ENCODE measurements at regions not wholly inside any gene's neighbourhood (a gene's known extent, or its start where the extent isn't known, plus 50 kb on each side); places are given as distances from the start of the nearest gene placed in this dataset.

DNA sequence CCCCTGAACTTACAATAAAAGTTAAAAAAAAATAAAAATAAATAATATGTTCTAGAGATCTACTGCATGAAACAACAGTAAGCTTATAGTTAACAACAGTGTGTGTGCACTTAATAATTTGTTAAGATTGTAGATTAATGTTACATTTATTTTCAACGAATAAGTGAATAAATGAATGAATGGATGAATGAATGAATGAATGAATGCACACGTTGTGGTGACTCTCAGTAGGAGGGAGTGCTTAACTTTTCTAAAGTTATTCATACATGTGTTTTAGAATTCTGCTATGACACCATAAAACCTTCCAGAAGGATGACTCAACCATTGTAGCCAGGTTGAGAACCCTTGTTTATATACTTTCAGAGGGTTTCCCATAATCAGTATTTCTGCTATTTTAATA is 1269.4 kb upstream of the CDH6 start:
- H3K9me3 ChIP-seq (ENCODE audit: insufficient read depth, low read length, severe bottlenecking) = no peaks in the 10 kb centered on the region
- no peak for ATAC-seq (ENCODE audit: insufficient read depth, low read depth)
- no peak overlapping the region for H3K4me2 ChIP-seq (ENCODE audit: insufficient read depth, low read length)
- H4K20me1 ChIP-seq (ENCODE audit: insufficient read depth, low read length) = no peaks in the 10 kb centered on the region
- no peak for DNase-seq
- no peaks in the 10 kb centered on the region for H3K27me3 ChIP-seq (ENCODE audit: insufficient read depth, low read length, poor library complexity)
- no peak overlapping the region for H3K9ac ChIP-seq (ENCODE audit: low read depth, low read length)
- H2AFZ ChIP-seq (ENCODE audit: low read depth, low read length) = no peak overlapping the region
- no peaks in the 10 kb centered on the region for H3K36me3 ChIP-seq (ENCODE audit: insufficient read depth, low read length)
- TF ChIP-seq CTCF (IDR thresholded peaks at IDR 0.05; ENCODE audit: borderline replicate concordance, extremely low read depth, low read length, poor library complexity, severe bottlenecking) (no peak), EZH2 (IDR thresholded peaks at IDR 0.05; ENCODE audit: borderline replicate concordance, low read depth, low read length, severe bottlenecking) (no peak)
- no peak overlapping the region for H3K4me3 ChIP-seq (ENCODE audit: low read depth in 1 of 2, low read length in 2 of 2)
- H3K79me2 ChIP-seq (ENCODE audit: insufficient read depth, low read length) = no peaks in the 10 kb centered on the region
- H3K4me1 ChIP-seq (ENCODE audit: insufficient read depth, low read length) = no peaks in the 10 kb centered on the region
- no peak overlapping the region for H3K27ac ChIP-seq (ENCODE audit: low read length)

GRCh38 chr5:29905626-29906353 is 1287.7 kb upstream of the CDH6 start:
- H3K36me3 ChIP-seq (ENCODE audit: insufficient read depth, low read length) = no peaks in the 10 kb centered on the region
- H3K4me1 ChIP-seq (ENCODE audit: insufficient read depth, low read length) = no peaks in the 10 kb centered on the region
- H4K20me1 ChIP-seq (ENCODE audit: insufficient read depth, low read length) = no peaks in the 10 kb centered on the region
- H3K4me3 ChIP-seq (ENCODE audit: low read depth in 1 of 2, low read length in 2 of 2) = no peak overlapping the region
- H3K4me2 ChIP-seq (ENCODE audit: insufficient read depth, low read length) = no peak overlapping the region
- H3K27me3 ChIP-seq (ENCODE audit: insufficient read depth, low read length, poor library complexity) = no peaks in the 10 kb centered on the region
- DNase-seq (no peak), ATAC-seq (ENCODE audit: insufficient read depth, low read depth) (no peak)
- H3K79me2 ChIP-seq (ENCODE audit: insufficient read depth, low read length) = no peaks in the 10 kb centered on the region
- TF ChIP-seq CTCF (IDR thresholded peaks at IDR 0.05; ENCODE audit: borderline replicate concordance, extremely low read depth, low read length, poor library complexity, severe bottlenecking) (no peak), EZH2 (IDR thresholded peaks at IDR 0.05; ENCODE audit: borderline replicate concordance, low read depth, low read length, severe bottlenecking) (no peak)
- no peak overlapping the region for H3K9ac ChIP-seq (ENCODE audit: low read depth, low read length)
- no peak overlapping the region for H2AFZ ChIP-seq (ENCODE audit: low read depth, low read length)
- no peaks in the 10 kb centered on the region for H3K9me3 ChIP-seq (ENCODE audit: insufficient read depth, low read length, severe bottlenecking)
- H3K27ac ChIP-seq (ENCODE audit: low read length) = no peak overlapping the region

GRCh38 chr5:29902859-29903258 is 1290.6 kb upstream of the CDH6 start:
- Histone ChIP-seq H3K27ac (ENCODE audit: low read length) (no peak overlapping the region), H3K4me1 (ENCODE audit: insufficient read depth, low read length) (no peaks in the 10 kb centered on the region), H3K4me2 (ENCODE audit: insufficient read depth, low read length) (no peak overlapping the region), H3K27me3 (ENCODE audit: insufficient read depth, low read length, poor library complexity) (no peaks in the 10 kb centered on the region), H3K36me3 (ENCODE audit: insufficient read depth, low read length) (no peaks in the 10 kb centered on the region), H3K9ac (ENCODE audit: low read depth, low read length) (no peak overlapping the region), H3K79me2 (ENCODE audit: insufficient read depth, low read length) (no peaks in the 10 kb centered on the region), H2AFZ (ENCODE audit: low read depth, low read length) (no peak overlapping the region), H4K20me1 (ENCODE audit: insufficient read depth, low read length) (no peaks in the 10 kb centered on the region), H3K4me3 (ENCODE audit: low read depth in 1 of 2, low read length in 2 of 2) (no peak overlapping the region), H3K9me3 (ENCODE audit: insufficient read depth, low read length, severe bottlenecking) (no peaks in the 10 kb centered on the region)
- ATAC-seq (ENCODE audit: insufficient read depth, low read depth) (no peak), DNase-seq (no peak)
- no peak for TF ChIP-seq CTCF (IDR thresholded peaks at IDR 0.05; ENCODE audit: borderline replicate concordance, extremely low read depth, low read length, poor library complexity, severe bottlenecking)
- no peak for TF ChIP-seq EZH2 (IDR thresholded peaks at IDR 0.05; ENCODE audit: borderline replicate concordance, low read depth, low read length, severe bottlenecking)

All from DND-41 (cell line).